HEK293T (cell line): ENCODE measurements at regions not wholly inside any gene's neighbourhood (a gene's known extent, or its start where the extent isn't known, plus 50 kb on each side); places are given as distances from the start of the nearest gene placed in this dataset.

Experiments used
- CTCF ChIA-PET: fragments of 350-600 bp; formaldehyde crosslinking; extraction: SDS; loops from one replicate; lab custom pipeline; 2021; ENCODE audit warnings: antibody characterized with exemption, inconsistent platforms; lab: Yijun Ruan, JAX
- POLR2A ChIA-PET: fragments of 350-600 bp; formaldehyde crosslinking; extraction: SDS; loops from one replicate; lab custom pipeline; 2020; ENCODE audit warnings: antibody characterized with exemption, inconsistent platforms; lab: Yijun Ruan, JAX
- DNase-seq: peaks from one replicate; pipeline ENCODE4 v3.0.0; 2012; ENCODE audit warnings: mixed read lengths; ENCODE audit errors: extremely low spot score
- ARNT ChIP-seq: fragments of 450-650 bp; IDR thresholded peaks from 2 replicates; pipeline ENCODE4 v1.6.1; 2017; ENCODE audit warnings: mild to moderate bottlenecking
- BHLHE40 ChIP-seq: fragments of 450-650 bp; IDR thresholded peaks from 2 replicates; pipeline ENCODE4 v1.6.1; 2016; ENCODE audit warnings: mild to moderate bottlenecking, moderate library complexity, borderline replicate concordance
- CTBP1 ChIP-seq: fragments of 450-650 bp; IDR thresholded peaks from 2 replicates; pipeline ENCODE4 v1.6.1; 2016; ENCODE audit warnings: borderline replicate concordance
- ELF4 ChIP-seq: fragments of 450-650 bp; IDR thresholded peaks from 2 replicates; pipeline ENCODE4 v1.6.1; 2017; ENCODE audit warnings: antibody characterized with exemption
- FOXA1 ChIP-seq: fragments of 450-650 bp; IDR thresholded peaks from 2 replicates; pipeline ENCODE4 v1.6.1; 2016; ENCODE audit warnings: mild to moderate bottlenecking
- FOXK2 ChIP-seq: fragments of 450-650 bp; IDR thresholded peaks from 2 replicates; pipeline ENCODE4 v1.6.1; 2016; ENCODE audit warnings: mild to moderate bottlenecking
- FOXM1 ChIP-seq: fragments of 450-650 bp; IDR thresholded peaks from 2 replicates; pipeline ENCODE4 v1.6.1; 2017; ENCODE audit warnings: mild to moderate bottlenecking, borderline replicate concordance
- HDGF ChIP-seq: fragments of 450-650 bp; IDR thresholded peaks from 2 replicates; pipeline ENCODE4 v1.6.1; 2017; ENCODE audit warnings: antibody characterized with exemption, borderline replicate concordance
- L3MBTL2 ChIP-seq: fragments of 450-650 bp; conservative IDR thresholded peaks from 2 replicates; pipeline ENCODE4 v1.6.1; 2016; ENCODE audit warnings: mild to moderate bottlenecking
- LEF1 ChIP-seq: fragments of 450-650 bp; IDR thresholded peaks from 2 replicates; pipeline ENCODE4 v1.6.1; 2017; ENCODE audit warnings: mild to moderate bottlenecking, borderline replicate concordance
- NFRKB ChIP-seq: fragments of 450-650 bp; IDR thresholded peaks from 2 replicates; pipeline ENCODE4 v1.6.1; 2016; ENCODE audit warnings: mild to moderate bottlenecking, moderate library complexity
- PKNOX1 ChIP-seq: fragments of 450-650 bp; IDR thresholded peaks from 2 replicates; pipeline ENCODE4 v1.6.1; 2016
- SP1 ChIP-seq: fragments of 450-650 bp; IDR thresholded peaks from 2 replicates; pipeline ENCODE4 v1.6.1; 2017
- SUZ12 ChIP-seq: fragments of 450-650 bp; IDR thresholded peaks from 2 replicates; pipeline ENCODE4 v1.6.1; 2016; ENCODE audit warnings: mild to moderate bottlenecking
- TARDBP ChIP-seq: fragments of 450-650 bp; IDR thresholded peaks from 2 replicates; pipeline ENCODE4 v1.6.1; 2016
- ZNF384 ChIP-seq: fragments of 450-650 bp; IDR thresholded peaks from 2 replicates; pipeline ENCODE4 v1.6.1; 2016

- TF ChIP-seq FOXM1 (no peak), ARNT (no peak), BHLHE40 (no peak), L3MBTL2 (no peak), NFRKB (no peak), HDGF (no peak)
- DNase-seq: no peak
- ChIA-PET CTCF (no interaction called here), POLR2A (no interaction called here)
Measured at GRCh38 chr2:195313962-195314361, 343.1 kb upstream of the SLC39A10 start.

- TF ChIP-seq ZNF384 (no peak), BHLHE40 (no peak), LEF1 (no peak), NFRKB (no peak), L3MBTL2 (no peak), TARDBP (no peak), FOXM1 (no peak), CTBP1 (no peak), FOXA1 (no peak), SUZ12 (no peak), FOXK2 (no peak), ARNT (no peak), ELF4 (no peak), HDGF (no peak), SP1 (no peak), PKNOX1 (no peak)
- ChIA-PET POLR2A (no interaction called here), CTCF (no interaction called here)
Measured at GRCh38 chr2:195312662-195313061, 344.4 kb upstream of the SLC39A10 start.

GRCh38 chr2:195308163-195308562, 348.9 kb upstream of the SLC39A10 start:
- no peak for TF ChIP-seq TARDBP
- no peak for TF ChIP-seq SUZ12
- TF ChIP-seq FOXM1: no peak
- no peak for TF ChIP-seq CTBP1
- TF ChIP-seq FOXA1: no peak
- ChIA-PET POLR2A (no interaction called here), CTCF (no interaction called here)
- DNase-seq: no peak

More at GRCh38 chr2:195312662-195313061, 344.4 kb upstream of the SLC39A10 start:
- DNase-seq: no peak

GRCh38 chr2:195307751-195308150, 349.3 kb upstream of the SLC39A10 start:
- DNase-seq: no peak
- POLR2A ChIA-PET: no interaction called here
- TF ChIP-seq ARNT: no peak
- TF ChIP-seq SUZ12: no peak
- no peak for TF ChIP-seq LEF1
- TF ChIP-seq L3MBTL2: no peak
- no peak for TF ChIP-seq HDGF
- TF ChIP-seq FOXM1: no peak
- no peak for TF ChIP-seq PKNOX1
- no peak for TF ChIP-seq FOXA1
- no peak for TF ChIP-seq BHLHE40
- no peak for TF ChIP-seq FOXK2
- no peak for TF ChIP-seq TARDBP
- no peak for TF ChIP-seq SP1
- CTCF ChIA-PET: no interaction called here

- TF ChIP-seq L3MBTL2: no peak
- TF ChIP-seq TARDBP: no peak
- TF ChIP-seq HDGF: no peak
- ChIA-PET POLR2A (no interaction called here), CTCF (no interaction called here)
- DNase-seq: no peak
Measured at GRCh38 chr2:195304310-195304709, 352.7 kb upstream of the SLC39A10 start.

GRCh38 chr2:195300631-195301030, 356.4 kb upstream of the SLC39A10 start:
- ChIA-PET POLR2A (no interaction called here), CTCF (no interaction called here)
- TF ChIP-seq FOXM1: no peak
- TF ChIP-seq TARDBP: no peak
- TF ChIP-seq ELF4: no peak
- no peak for DNase-seq

- ChIA-PET CTCF (no interaction called here), POLR2A (no interaction called here)
- no peak for DNase-seq
- no peak for TF ChIP-seq FOXA1
- no peak for TF ChIP-seq FOXM1
- TF ChIP-seq ARNT: no peak
- no peak for TF ChIP-seq NFRKB
- no peak for TF ChIP-seq ZNF384
Measured at GRCh38 chr2:195299600-195299999, 357.4 kb upstream of the SLC39A10 start.

- no peak for DNase-seq
- ChIA-PET CTCF (no interaction called here), POLR2A (no interaction called here)
- no peak for TF ChIP-seq CTBP1
- TF ChIP-seq LEF1: no peak
- TF ChIP-seq L3MBTL2: no peak
- no peak for TF ChIP-seq ARNT
- TF ChIP-seq ELF4: no peak
- TF ChIP-seq SP1: no peak
- TF ChIP-seq SUZ12: no peak
- no peak for TF ChIP-seq PKNOX1
- no peak for TF ChIP-seq BHLHE40
- TF ChIP-seq HDGF: no peak
- no peak for TF ChIP-seq FOXA1
- TF ChIP-seq FOXM1: no peak
Measured at GRCh38 chr2:195296490-195296889, 360.5 kb upstream of the SLC39A10 start.
